ENCODE measurements at regions not wholly inside any gene's neighbourhood (a gene's known extent, or its start where the extent isn't known, plus 50 kb on each side); places are given as distances from the start of the nearest gene placed in this dataset.

GRCh38 chr13:30026909-30027308 is 176.5 kb upstream of the UBL3 start (continued):
- TF ChIP-seq ARID4B (CRISPR knock-in tag; IDR thresholded peaks at IDR 0.05): no peak

GRCh38 chr13:30026093-30026492 is 175.7 kb upstream of the UBL3 start:
- intact Hi-C loops (cut with micrococcal nuclease): no loop called here
- ATAC-seq (no peak), FAIRE-seq (no peak), DNase-seq (ENCODE audit: extremely low read depth in 1 of 4, low spot score in 3 of 4) (no peak)
- in situ Hi-C loops (cut with MboI): no loop called here
- Histone ChIP-seq H3K9me3 (replicated peaks; ENCODE audit: control insufficient read depth, insufficient read depth, low read depth, low read length) (no peaks in the 10 kb centered on the region), H3K27ac (ENCODE audit: extremely low read depth, low read depth, low read length) (no peak overlapping the region), H3K4me1 (replicated peaks in 1 of 2; ENCODE audit: control insufficient read depth in 2 of 2, insufficient read depth in 2 of 2, low read length in 2 of 2) (no peaks in the 10 kb centered on the region), H2AFZ (ENCODE audit: low read depth, low read length) (no peak overlapping the region), H3K9me1 (ENCODE audit: control insufficient read depth, insufficient read depth, low read length) (no peaks in the 10 kb centered on the region), H4K20me1 (replicated peaks; ENCODE audit: control insufficient read depth, insufficient read depth, low read length) (0 out of 2 replicates have a peak, but pooled peaks cover 3% of the 10 kb centered on the region), H3K36me3 (ENCODE audit: control insufficient read depth, insufficient read depth, low read length) (no peaks in the 10 kb centered on the region), H3K4me3 (no peak overlapping the region), H3K4me2 (ENCODE audit: insufficient read depth, low read length) (no peak overlapping the region), H3K79me2 (ENCODE audit: control insufficient read depth, insufficient read depth, low read length) (no peaks in the 10 kb centered on the region), H3K9ac (ENCODE audit: insufficient read depth in 1 of 2, low read depth in 2 of 2, low read length in 2 of 2) (no peak overlapping the region), H3K27me3 (ENCODE audit: control insufficient read depth in 2 of 2, insufficient read depth in 2 of 2, low read length in 2 of 2) (peaks cover 0 to 5% of the 10 kb centered on the region in 2 experiments; a peak in 2 of 5 replicates)
- ChIA-PET POLR2A (no interaction called here), CTCF (ENCODE audit: low intra/inter-chr PET ratio) (no interaction called here)
- BruUV-seq (replicated peaks): no TSS peak
- 0% methylated on average over 4 of the region's 5 CpGs for WGBS (ENCODE audit: insufficient coverage, low coverage, missing lambda C conversion rate)
- no peak for TF ChIP-seq SRSF7 (optimal IDR thresholded peaks at IDR 0.05; ENCODE audit: low read depth, low read length)
- no peak for TF ChIP-seq PHB2 (IDR thresholded peaks at IDR 0.05; ENCODE audit: low read depth)
- TF ChIP-seq TCF7 (IDR thresholded peaks at IDR 0.05; ENCODE audit: borderline replicate concordance): no peak
- TF ChIP-seq THAP7 (CRISPR knock-in tag; IDR thresholded peaks at IDR 0.05): no peak
- TF ChIP-seq ZBTB8A (IDR thresholded peaks at IDR 0.05; ENCODE audit: partially characterized antibody): no peak
- TF ChIP-seq CBFA2T2 (conservative IDR thresholded peaks at IDR 0.05): no peak
- no peak for TF ChIP-seq GTF2E2 (tag; IDR thresholded peaks at IDR 0.05)
- no peak for TF ChIP-seq TARDBP (IDR thresholded peaks at IDR 0.05)
- TF ChIP-seq TSC22D4 (tag; IDR thresholded peaks at IDR 0.05): no peak
- no peak for TF ChIP-seq CHAMP1 (IDR thresholded peaks at IDR 0.05)
